GM23338 (cell line): ENCODE measurements at regions not wholly inside any gene's neighbourhood (a gene's known extent, or its start where the extent isn't known, plus 50 kb on each side); places are given as distances from the start of the nearest gene placed in this dataset.

Source experiments
- ATAC-seq: fragments of 200-7000 bp; cut with Tn5 transposase; 3 replicates; pipeline ENCODE4 v1.9.1; 2020
- DNase-seq: peaks from one replicate; pipeline ENCODE4 v3.0.0-alpha.2; 2015; ENCODE audit warnings: low spot score
- H2AFZ ChIP-seq: fragments of 200-600 bp; sonication (generic); 2 replicates; pipeline ENCODE4 v1.8.0; 2016; ENCODE audit warnings: antibody characterized with exemption, mild to moderate bottlenecking, moderate library complexity
- H3F3A ChIP-seq: fragments of 200-600 bp; sonication (generic); replicated peaks from 2 replicates; pipeline ENCODE4 v1.8.0; 2017; ENCODE audit warnings: antibody characterized with exemption, mixed run types, low read depth
- H3K27ac ChIP-seq: fragments of 200-600 bp; sonication (generic); 2 replicates; pipeline ENCODE4 v1.6.1; 2016; ENCODE audit warnings: low read depth
- H3K27me3 ChIP-seq: fragments of 200-600 bp; sonication (generic); 2 replicates; pipeline ENCODE4 v1.8.0; 2016; ENCODE audit warnings: mild to moderate bottlenecking, mixed run types, moderate library complexity; ENCODE audit not compliant: insufficient read depth
- H3K36me3 ChIP-seq: fragments of 200-600 bp; sonication (generic); 2 replicates; pipeline ENCODE4 v1.8.0; 2016; ENCODE audit warnings: mild to moderate bottlenecking; ENCODE audit not compliant: insufficient read depth
- H3K4me1 ChIP-seq: fragments of 200-600 bp; sonication (generic); 2 replicates; pipeline ENCODE4 v1.8.0; 2016; ENCODE audit warnings: mild to moderate bottlenecking, moderate library complexity; ENCODE audit not compliant: insufficient read depth
- H3K4me2 ChIP-seq: fragments of 200-600 bp; sonication (generic); 2 replicates; pipeline ENCODE4 v1.7.1; 2017; ENCODE audit warnings: mixed run types
- H3K4me3 ChIP-seq: fragments of 200-600 bp; sonication (generic); 2 replicates; pipeline ENCODE4 v1.6.1; 2016; ENCODE audit warnings: mixed run types
- H3K79me2 ChIP-seq: fragments of 200-600 bp; sonication (generic); replicated peaks from 2 replicates; pipeline ENCODE4 v1.8.0; 2017; ENCODE audit warnings: mild to moderate bottlenecking; ENCODE audit not compliant: insufficient read depth
- H3K9me2 ChIP-seq: fragments of 200-600 bp; sonication (generic); 2 replicates; pipeline ENCODE4 v1.8.0; 2017; ENCODE audit not compliant: insufficient read depth
- H4K20me1 ChIP-seq: fragments of 200-600 bp; sonication (generic); replicated peaks from 2 replicates; pipeline ENCODE4 v1.8.0; 2017; ENCODE audit warnings: mild to moderate bottlenecking; ENCODE audit not compliant: insufficient read depth
- H3K27ac Mint-ChIP-seq: 2 replicates; pipeline ENCODE4 v1.8.0; 2020; ENCODE audit warnings: inconsistent platforms, mild to moderate bottlenecking, moderate library complexity, mixed read lengths
- H3K27me3 Mint-ChIP-seq: 3 replicates; pipeline ENCODE4 v1.8.0; 2022; ENCODE audit warnings: low read depth, mild to moderate bottlenecking, moderate library complexity, mixed read lengths, inconsistent platforms; ENCODE audit not compliant: insufficient read depth, poor library complexity
- H3K36me3 Mint-ChIP-seq: 3 replicates; pipeline ENCODE4 v1.8.0; 2021; ENCODE audit warnings: low read depth, mild to moderate bottlenecking, inconsistent platforms, moderate library complexity, mixed read lengths
- H3K4me1 Mint-ChIP-seq: 3 replicates; pipeline ENCODE4 v1.8.0; 2020; ENCODE audit warnings: mild to moderate bottlenecking, inconsistent platforms, mixed read lengths
- H3K4me3 Mint-ChIP-seq: 3 replicates; pipeline ENCODE4 v1.8.0; 2021; ENCODE audit warnings: moderate library complexity, mild to moderate bottlenecking, inconsistent platforms, mixed read lengths
- H3K9me3 Mint-ChIP-seq: 3 replicates; pipeline ENCODE4 v1.8.0; 2020; ENCODE audit warnings: moderate library complexity, mild to moderate bottlenecking, inconsistent platforms, mixed read lengths
- CREB1 ChIP-seq: fragments of 250-450 bp; sonication (Bioruptor Pico); IDR thresholded peaks from 2 replicates; pipeline ENCODE4 v1.5.0; 2020; ENCODE audit warnings: low read depth, mild to moderate bottlenecking, moderate library complexity
- ETS1 ChIP-seq: IDR thresholded peaks from 2 replicates; pipeline ENCODE4 v1.6.1; 2016; ENCODE audit warnings: antibody characterized with exemption
- EZH2 ChIP-seq: fragments of 200-600 bp; sonication (generic); IDR thresholded peaks from one replicate; pipeline ENCODE4 v1.8.0; 2017; ENCODE audit warnings: antibody characterized with exemption, mild to moderate bottlenecking, low read depth; ENCODE audit not compliant: unreplicated experiment
- EZH2phosphoT487 ChIP-seq: fragments of 200-600 bp; sonication (generic); IDR thresholded peaks from one replicate; pipeline ENCODE4 v1.8.1; 2018; ENCODE audit warnings: antibody characterized with exemption; ENCODE audit not compliant: unreplicated experiment
- NANOG ChIP-seq: IDR thresholded peaks from 2 replicates; pipeline ENCODE4 v1.6.1; 2016; ENCODE audit warnings: antibody characterized with exemption, borderline replicate concordance
- POLR2AphosphoS5 ChIP-seq: IDR thresholded peaks from 2 replicates; pipeline ENCODE4 v1.6.1; 2016; ENCODE audit warnings: antibody characterized with exemption, low read depth
- ZNF331 ChIP-seq: fragments of 250-450 bp; sonication (Bioruptor Pico); IDR thresholded peaks from 2 replicates; pipeline ENCODE4 v1.5.0; 2020; ENCODE audit warnings: low read depth, mild to moderate bottlenecking, moderate library complexity
- ZNF462 ChIP-seq: fragments of 250-450 bp; sonication (Bioruptor Pico); IDR thresholded peaks from 2 replicates; pipeline ENCODE4 v1.5.0; 2020; ENCODE audit warnings: mild to moderate bottlenecking, moderate library complexity
- TF ChIP-seq, protein P1 (sequence below), 2 experiments: fragments of 200-600 bp in 1 of 2; sonication (generic) in 1 of 2; conservative IDR thresholded peaks; 2 replicates each; pipeline versions ENCODE4 v1.5.1 to v1.6.1; 2016 to 2017; ENCODE audit warnings: antibody characterized with exemption in 2 of 2, low read depth in 2 of 2, mild to moderate bottlenecking in 2 of 2, moderate library complexity in 1 of 2

DNA sequence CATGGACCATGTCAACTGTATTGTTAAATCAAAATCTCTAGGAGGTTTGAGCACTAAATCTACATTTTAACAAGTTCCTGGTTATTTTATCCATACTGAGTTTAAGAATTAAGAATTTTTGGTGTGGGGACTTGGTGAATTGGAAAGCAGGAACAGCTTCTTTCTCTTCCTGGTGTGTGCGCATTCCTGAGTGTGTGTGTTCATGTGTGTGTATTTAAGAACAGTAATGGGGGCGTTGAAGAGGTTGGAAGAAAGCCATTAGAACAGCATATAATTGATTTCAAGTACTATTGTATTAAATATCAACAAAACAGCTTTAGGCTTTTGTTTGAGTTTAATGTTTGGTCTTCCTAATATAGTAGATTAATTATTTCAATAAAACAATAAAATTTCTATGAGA, 801.3 kb upstream of the ID2 start (continued):
- no peak for TF ChIP-seq ETS1
- no peak for TF ChIP-seq ZNF331 (CRISPR knock-in tag)
- no peak for TF ChIP-seq EZH2
- no peak for TF ChIP-seq POLR2AphosphoS5

DNA sequence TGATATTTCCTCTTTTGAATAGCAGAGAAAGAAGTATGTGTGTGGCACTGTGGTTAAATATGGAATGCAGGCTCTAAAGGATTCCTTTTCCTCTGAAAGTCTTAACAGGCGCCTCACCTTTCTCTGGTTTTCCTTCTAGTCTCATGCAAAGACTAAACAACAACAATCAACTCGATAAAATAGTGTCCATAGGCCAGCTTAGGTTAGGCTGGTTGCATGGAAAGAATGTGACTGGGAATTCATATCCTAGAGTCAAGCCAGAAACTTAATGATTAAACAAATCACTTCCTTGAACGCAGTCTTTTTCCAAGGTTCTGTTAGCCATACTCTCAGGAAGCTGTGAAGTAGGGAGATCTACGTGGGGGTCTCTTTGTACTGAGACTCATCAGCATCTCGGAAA, 800.8 kb upstream of the ID2 start:
- Mint-ChIP-seq H3K36me3 (peaks cover 61% of the 10 kb centered on the region), H3K27ac (peak overlapping the region; percentile 68), H3K4me3 (no peak overlapping the region), H3K27me3 (peaks cover 8% of the 10 kb centered on the region), H3K9me3 (peaks cover 10% of the 10 kb centered on the region; the same call in 2 of the 3 replicates), H3K4me1 (peaks cover 56% of the 10 kb centered on the region)
- H3K4me1 ChIP-seq, result peaks cover 28% of the 10 kb centered on the region
- H3K4me2 ChIP-seq, result peak overlapping the region; percentile 74; the same call in 1 of the 2 replicates
- 0 out of 2 replicates have a peak, but pooled peaks cover 4% of the 10 kb centered on the region for H3F3A ChIP-seq
- H3K27me3 ChIP-seq, result no peaks in the 10 kb centered on the region
- peaks cover 31% of the 10 kb centered on the region for H3K36me3 ChIP-seq
- peaks cover 66% of the 10 kb centered on the region for H3K79me2 ChIP-seq
- H2AFZ ChIP-seq, result no peak overlapping the region
- no peak for DNase-seq
- TF ChIP-seq ZNF462 (CRISPR knock-in tag) (no peak), EZH2phosphoT487 (no peak), NANOG (no peak), CREB1 (CRISPR knock-in tag) (no peak), EZH2 (no peak)
- TF ChIP-seq, protein P1, sequence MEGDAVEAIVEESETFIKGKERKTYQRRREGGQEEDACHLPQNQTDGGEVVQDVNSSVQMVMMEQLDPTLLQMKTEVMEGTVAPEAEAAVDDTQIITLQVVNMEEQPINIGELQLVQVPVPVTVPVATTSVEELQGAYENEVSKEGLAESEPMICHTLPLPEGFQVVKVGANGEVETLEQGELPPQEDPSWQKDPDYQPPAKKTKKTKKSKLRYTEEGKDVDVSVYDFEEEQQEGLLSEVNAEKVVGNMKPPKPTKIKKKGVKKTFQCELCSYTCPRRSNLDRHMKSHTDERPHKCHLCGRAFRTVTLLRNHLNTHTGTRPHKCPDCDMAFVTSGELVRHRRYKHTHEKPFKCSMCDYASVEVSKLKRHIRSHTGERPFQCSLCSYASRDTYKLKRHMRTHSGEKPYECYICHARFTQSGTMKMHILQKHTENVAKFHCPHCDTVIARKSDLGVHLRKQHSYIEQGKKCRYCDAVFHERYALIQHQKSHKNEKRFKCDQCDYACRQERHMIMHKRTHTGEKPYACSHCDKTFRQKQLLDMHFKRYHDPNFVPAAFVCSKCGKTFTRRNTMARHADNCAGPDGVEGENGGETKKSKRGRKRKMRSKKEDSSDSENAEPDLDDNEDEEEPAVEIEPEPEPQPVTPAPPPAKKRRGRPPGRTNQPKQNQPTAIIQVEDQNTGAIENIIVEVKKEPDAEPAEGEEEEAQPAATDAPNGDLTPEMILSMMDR (conservative IDR thresholded peaks at IDR 0.05; ENCODE audit: low read depth in 2 of 2), result no peak
- H4K20me1 ChIP-seq, result no peaks in the 10 kb centered on the region
- peak overlapping the region; percentile 54; the same call in 1 of the 2 replicates for H3K4me3 ChIP-seq
- H3K27ac ChIP-seq, result peak overlapping the region; percentile 99
- ATAC-seq, result no peak
- H3K9me2 ChIP-seq, result peaks cover 24% of the 10 kb centered on the region; the same call in 1 of the 2 replicates
